Esophagus squamous epithelium (tissue), 5 donors: ENCODE measurements at regions not wholly inside any gene's neighbourhood (a gene's known extent, or its start where the extent isn't known, plus 50 kb on each side); places are given as distances from the start of the nearest gene placed in this dataset.
A peak's percentile ranks its signal among the peaks of the same experiment; 100 is the strongest.

Experiments
- DNase-seq: peaks from one replicate; lab custom pipeline; 2025; lab: John Stamatoyannopoulos, UW
- H3K27ac ChIP-seq, 4 donors: fragments of 200-600 bp; sonication (generic); one replicate each; pipeline ENCODE4 v1.5.1; 2016 to 2019; ENCODE audit warnings: mild to moderate bottlenecking in 1 of 4
- H3K27me3 ChIP-seq, 4 donors: fragments of 200-600 bp; sonication (generic); 1 replicate in 3 of 4; 2 replicates in 1 of 4; pipeline versions ENCODE4 v1.5.1 to v1.6.0; 2017 to 2021; ENCODE audit warnings: antibody characterized with exemption in 1 of 4
- H3K36me3 ChIP-seq, 3 donors: fragments of 200-600 bp; sonication (generic); one replicate each; pipeline ENCODE4 v1.5.1; 2016 to 2019
- H3K4me1 ChIP-seq, 3 donors: fragments of 200-600 bp; sonication (generic); one replicate each; pipeline ENCODE4 v1.5.1; 2017 to 2019
- H3K4me3 ChIP-seq, 4 donors: fragments of 200-600 bp; sonication (generic); 1 replicate in 3 of 4; 2 replicates in 1 of 4; pipeline ENCODE4 v1.5.1; 2016 to 2019; ENCODE audit warnings: mild to moderate bottlenecking in 2 of 4, moderate library complexity in 1 of 4
- H3K9me3 ChIP-seq, 3 donors: fragments of 200-600 bp; sonication (generic); one replicate each; pipeline ENCODE4 v1.5.1; 2016 to 2019
- POLR2A ChIP-seq, 4 donors: fragments of 450-650 bp; IDR thresholded peaks; one replicate each; pipeline ENCODE4 v1.6.1; 2017; ENCODE audit warnings: antibody characterized with exemption in 4 of 4, mild to moderate bottlenecking in 4 of 4, moderate library complexity in 3 of 4
- WGBS, 2 donors: methylation state at CpG; one replicate each; pipeline ENCODE4 v1.1.5; 2018; 5-methylcytosine and 5-hydroxymethylcytosine counted together
- intact Hi-C: fragments of 100-400 bp; cut with DNase I; formaldehyde crosslinking; loops from one replicate; pipeline ENCODE4 v1.15.0; 2022
- TF ChIP-seq, protein P1 (sequence below), 6 experiments: fragments of 450-650 bp in 4 of 6; fragments of 200-600 bp in 2 of 6; sonication (generic) in 2 of 6; IDR thresholded peaks; one replicate each; pipeline ENCODE4 v1.5.1; 2016 to 2019; ENCODE audit warnings: antibody characterized with exemption in 6 of 6, mild to moderate bottlenecking in 4 of 6, moderate library complexity in 4 of 6
- donor health status: DM: yes; HTN: yes; CAD: no.

DNA sequence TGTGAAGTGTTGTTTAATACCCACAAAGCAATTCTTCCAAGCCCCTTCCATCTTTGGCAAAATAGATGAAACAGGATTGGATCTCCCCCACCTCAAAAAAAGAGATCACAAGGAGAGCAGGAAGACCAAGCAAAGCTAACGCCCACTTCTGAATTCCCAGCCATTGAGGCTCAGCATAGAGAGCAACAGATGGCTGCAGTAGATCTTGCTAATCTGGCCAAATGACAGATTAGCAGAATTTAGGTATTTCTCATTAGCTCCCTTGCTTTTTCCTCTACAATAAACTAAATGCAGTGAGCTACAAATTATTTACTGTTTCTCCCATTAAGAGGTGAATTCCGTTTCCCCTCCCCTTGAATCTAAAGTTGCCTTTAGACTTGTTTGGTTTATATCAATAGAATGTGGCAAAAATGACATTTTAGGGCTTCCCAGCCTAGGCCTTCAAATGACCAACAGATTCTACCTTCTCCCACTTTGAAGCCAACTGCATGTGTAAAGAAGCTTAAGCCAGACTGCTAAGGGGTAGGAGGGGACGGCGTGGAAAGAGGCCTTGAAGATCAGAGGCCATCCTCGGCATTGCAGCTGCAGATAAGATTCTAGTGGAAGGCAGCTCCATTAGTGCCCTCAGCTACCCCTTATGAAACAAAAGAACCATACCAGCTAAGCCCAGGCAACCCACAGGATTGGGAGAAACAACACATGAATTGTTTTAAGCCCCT lies 56.8 kb upstream of the CPEB4 start:
- no peak for DNase-seq
- H3K27me3 ChIP-seq, result no peaks in the 10 kb centered on the region
- no peaks in the 10 kb centered on the region for H3K36me3 ChIP-seq
- H3K4me3 ChIP-seq, result no peak overlapping the region
- peaks cover 5 to 47% (median 12%) of the 10 kb centered on the region in 3 donors for H3K4me1 ChIP-seq
- no peak overlapping the region for H3K27ac ChIP-seq
- TF ChIP-seq POLR2A (IDR thresholded peaks at IDR 0.05), result no peak
- intact Hi-C loops, result no loop called here
- WGBS, 2 donors, result 92 to 94% methylated on average over 5 of the region's 5 CpGs
- no peaks in the 10 kb centered on the region for H3K9me3 ChIP-seq

DNA sequence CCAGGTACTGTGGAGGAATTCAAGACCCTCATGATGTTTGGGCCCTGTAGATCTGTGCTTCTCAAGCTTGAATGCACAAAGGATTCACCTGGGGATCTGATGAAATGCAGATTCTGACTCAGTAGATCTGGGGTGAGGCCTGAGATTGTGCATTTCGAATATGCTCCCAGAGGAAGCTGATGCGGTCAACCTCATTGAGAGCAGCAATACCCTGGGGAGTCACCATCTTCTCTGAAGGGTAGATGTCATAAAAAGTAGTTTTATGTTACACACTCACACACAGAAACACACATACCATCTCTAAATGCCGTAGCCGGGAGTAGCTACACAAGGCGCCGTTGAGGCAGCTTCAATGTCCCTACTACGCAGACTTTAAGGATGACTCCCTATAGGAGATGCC lies 55.8 kb upstream of the CPEB4 start:
- H3K27me3 ChIP-seq, result no peaks in the 10 kb centered on the region
- DNase-seq, result no peak
- H3K9me3 ChIP-seq, result no peaks in the 10 kb centered on the region
- H3K36me3 ChIP-seq, result no peaks in the 10 kb centered on the region
- TF ChIP-seq, protein P1, sequence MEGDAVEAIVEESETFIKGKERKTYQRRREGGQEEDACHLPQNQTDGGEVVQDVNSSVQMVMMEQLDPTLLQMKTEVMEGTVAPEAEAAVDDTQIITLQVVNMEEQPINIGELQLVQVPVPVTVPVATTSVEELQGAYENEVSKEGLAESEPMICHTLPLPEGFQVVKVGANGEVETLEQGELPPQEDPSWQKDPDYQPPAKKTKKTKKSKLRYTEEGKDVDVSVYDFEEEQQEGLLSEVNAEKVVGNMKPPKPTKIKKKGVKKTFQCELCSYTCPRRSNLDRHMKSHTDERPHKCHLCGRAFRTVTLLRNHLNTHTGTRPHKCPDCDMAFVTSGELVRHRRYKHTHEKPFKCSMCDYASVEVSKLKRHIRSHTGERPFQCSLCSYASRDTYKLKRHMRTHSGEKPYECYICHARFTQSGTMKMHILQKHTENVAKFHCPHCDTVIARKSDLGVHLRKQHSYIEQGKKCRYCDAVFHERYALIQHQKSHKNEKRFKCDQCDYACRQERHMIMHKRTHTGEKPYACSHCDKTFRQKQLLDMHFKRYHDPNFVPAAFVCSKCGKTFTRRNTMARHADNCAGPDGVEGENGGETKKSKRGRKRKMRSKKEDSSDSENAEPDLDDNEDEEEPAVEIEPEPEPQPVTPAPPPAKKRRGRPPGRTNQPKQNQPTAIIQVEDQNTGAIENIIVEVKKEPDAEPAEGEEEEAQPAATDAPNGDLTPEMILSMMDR (IDR thresholded peaks at IDR 0.05), result no peak
- TF ChIP-seq POLR2A (IDR thresholded peaks at IDR 0.05), result no peak
- intact Hi-C loops, result no loop called here
- WGBS, 2 donors, result 90 to 95% methylated on average over 7 of the region's 7 CpGs
- no peak overlapping the region for H3K4me3 ChIP-seq
- H3K4me1 ChIP-seq, result peaks cover 5 to 44% (median 12%) of the 10 kb centered on the region in 3 donors
- H3K27ac ChIP-seq, result no peak overlapping the region

DNA sequence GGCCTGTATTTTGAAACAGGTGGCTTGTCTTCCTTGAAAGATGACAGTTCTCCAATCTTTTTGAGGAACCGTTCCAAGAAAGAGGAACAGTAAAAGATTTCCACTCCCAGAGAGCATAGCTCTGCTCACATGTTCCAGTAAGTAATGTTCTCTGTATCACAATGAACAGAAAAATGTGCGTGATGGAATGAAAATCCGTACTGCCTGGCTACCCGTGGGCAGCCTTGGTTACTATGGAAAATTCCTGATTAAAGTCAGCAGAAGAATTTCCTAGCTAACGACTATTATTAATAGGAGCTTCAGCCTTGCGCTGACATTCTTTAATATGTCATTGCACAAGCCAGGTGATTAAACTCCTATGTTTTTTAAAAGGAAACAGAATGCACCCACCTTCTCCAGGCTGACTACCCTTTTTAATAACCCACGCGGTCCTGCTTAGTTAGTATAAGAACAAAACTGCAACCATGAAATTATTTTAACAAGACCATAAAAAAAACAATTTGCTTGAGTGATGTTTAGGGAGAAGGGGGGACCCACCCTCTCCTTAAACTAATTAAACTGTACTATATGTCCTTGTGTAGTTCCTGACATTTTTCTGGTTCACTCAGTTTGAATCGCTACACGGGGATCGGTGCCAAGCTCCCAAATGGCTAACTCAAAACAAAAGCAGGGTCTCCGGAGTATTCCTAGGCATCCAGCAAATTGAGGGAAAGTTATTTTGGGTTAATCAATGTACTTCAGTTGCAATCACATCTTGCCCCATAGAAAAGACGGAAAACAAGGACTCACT lies 54.8 kb upstream of the CPEB4 start:
- Histone ChIP-seq H3K4me1 (peaks cover 5 to 44% (median 12%) of the 10 kb centered on the region in 3 donors), H3K4me3 (no peak overlapping the region), H3K27ac (peak overlapping the region in 2 of 4 donors; percentile 3 to 9), H3K9me3 (no peaks in the 10 kb centered on the region), H3K27me3 (no peaks in the 10 kb centered on the region), H3K36me3 (no peaks in the 10 kb centered on the region)
- WGBS, 2 donors, result 62 to 68% methylated on average over 13 of the region's 13 CpGs
- TF ChIP-seq POLR2A (IDR thresholded peaks at IDR 0.05), result no peak
- TF ChIP-seq, protein P1 (IDR thresholded peaks at IDR 0.05), result no peak
- no peak for DNase-seq
- intact Hi-C loops, result no loop called here

DNA sequence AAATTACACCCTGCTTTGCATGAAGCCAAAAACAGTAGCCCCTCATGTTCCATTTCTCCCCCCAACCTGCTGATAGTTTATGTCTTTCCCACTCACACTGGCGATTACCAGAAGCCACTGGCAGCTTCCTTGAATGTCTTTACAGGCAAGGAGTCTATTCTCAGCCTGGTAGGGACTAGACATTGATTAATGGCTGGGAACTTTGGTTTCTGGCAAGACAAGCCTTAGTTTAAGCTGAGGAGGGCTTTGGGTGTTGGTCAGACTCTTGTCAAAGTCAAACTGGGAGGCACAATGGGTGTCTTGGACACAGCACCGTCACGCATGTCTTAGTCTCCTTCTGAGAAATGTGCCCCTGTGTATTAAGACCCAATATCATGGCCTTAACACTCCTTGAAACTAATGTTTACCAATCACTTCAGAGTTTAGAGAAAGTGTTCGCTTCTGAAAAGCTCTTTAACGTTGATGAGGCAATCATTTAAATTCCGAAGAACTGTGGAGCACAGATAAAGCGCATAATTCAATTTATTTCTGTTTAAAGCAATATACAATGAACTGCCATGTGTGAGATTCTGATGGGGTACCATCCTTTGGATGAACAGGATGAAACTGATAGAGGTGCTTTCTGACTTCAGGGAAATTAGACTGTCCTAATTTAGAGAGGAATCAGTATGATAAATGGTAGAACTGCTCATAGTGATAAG lies 53.9 kb upstream of the CPEB4 start:
- Histone ChIP-seq H3K27me3 (no peaks in the 10 kb centered on the region), H3K9me3 (no peaks in the 10 kb centered on the region), H3K4me3 (no peak overlapping the region), H3K4me1 (peaks cover 5 to 40% (median 9%) of the 10 kb centered on the region in 3 donors), H3K36me3 (no peaks in the 10 kb centered on the region), H3K27ac (no peak overlapping the region)
- TF ChIP-seq POLR2A (IDR thresholded peaks at IDR 0.05), result no peak
- TF ChIP-seq, protein P1 (IDR thresholded peaks at IDR 0.05), result no peak
- intact Hi-C loops, result no loop called here
- WGBS, 2 donors, result 75 to 85% methylated on average over 7 of the region's 7 CpGs
- DNase-seq, result no peak

DNA sequence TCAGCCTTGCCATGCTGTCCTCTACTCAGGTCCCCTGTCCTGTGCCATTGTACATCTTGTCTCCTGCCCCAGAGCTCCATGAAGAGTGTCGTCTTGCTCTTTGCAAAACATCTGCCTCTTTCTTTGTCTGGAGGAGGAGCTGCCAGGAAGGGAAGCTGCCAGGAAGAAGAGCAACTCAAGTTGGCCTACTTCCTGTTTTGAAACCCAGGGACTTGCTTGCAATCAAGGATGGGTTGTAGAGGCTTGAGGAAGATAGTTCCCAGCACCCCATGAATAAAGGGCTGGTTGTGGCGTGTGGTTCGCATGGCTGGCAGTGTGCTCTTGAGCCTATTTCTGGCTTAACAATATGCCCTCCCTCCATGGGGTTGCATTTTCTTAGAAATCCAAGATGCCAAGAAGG lies 53.0 kb upstream of the CPEB4 start:
- Histone ChIP-seq H3K9me3 (no peaks in the 10 kb centered on the region), H3K27me3 (no peaks in the 10 kb centered on the region), H3K27ac (no peak overlapping the region), H3K36me3 (no peaks in the 10 kb centered on the region), H3K4me3 (no peak overlapping the region), H3K4me1 (peaks cover under 1 to 31% (median 5%) of the 10 kb centered on the region in 3 donors)
- intact Hi-C loops, result no loop called here
- WGBS, 2 donors, result 84 to 88% methylated on average over 3 of the region's 3 CpGs
- DNase-seq, result no peak
- TF ChIP-seq, protein P1 (IDR thresholded peaks at IDR 0.05), result no peak
- TF ChIP-seq POLR2A (IDR thresholded peaks at IDR 0.05), result no peak
